HG03571 (cell line): ENCODE measurements at regions not wholly inside any gene's neighbourhood (a gene's known extent, or its start where the extent isn't known, plus 50 kb on each side); places are given as distances from the start of the nearest gene placed in this dataset.

ENCODE experiments used
- ATAC-seq: cut with Tn5 transposase; IDR thresholded peaks from one replicate; pipeline ENCODE4 v1.9.1; 2021; ENCODE audit not compliant: unreplicated experiment

- no peak for ATAC-seq
These were observed 688.0 kb upstream of the SEMA6A start for GRCh38 chr5:117262572-117263131.

- ATAC-seq: no peak
These were observed 687.4 kb upstream of the SEMA6A start for GRCh38 chr5:117261948-117262571.

GRCh38 chr5:117255211-117256027 lies 680.8 kb upstream of the SEMA6A start:
- no peak for ATAC-seq

GRCh38 chr5:117252566-117252965 lies 677.9 kb upstream of the SEMA6A start:
- ATAC-seq: no peak

- ATAC-seq: no peak
These were observed 674.6 kb upstream of the SEMA6A start for GRCh38 chr5:117249086-117249815.

GRCh38 chr5:117246424-117246823 lies 671.8 kb upstream of the SEMA6A start:
- no peak for ATAC-seq

GRCh38 chr5:117245130-117245529 lies 670.5 kb upstream of the SEMA6A start:
- no peak for ATAC-seq

- ATAC-seq: no peak
These were observed 667.4 kb upstream of the SEMA6A start for GRCh38 chr5:117242028-117242427.

GRCh38 chr5:117236941-117237340 lies 662.3 kb upstream of the SEMA6A start:
- ATAC-seq: no peak

- no peak for ATAC-seq
These were observed 661.2 kb upstream of the SEMA6A start for GRCh38 chr5:117235786-117236185.

- no peak for ATAC-seq
These were observed 655.8 kb upstream of the SEMA6A start for GRCh38 chr5:117230375-117230774.

- ATAC-seq: no peak
These were observed 646.1 kb upstream of the SEMA6A start for GRCh38 chr5:117220730-117221129.

- ATAC-seq: no peak
These were observed 644.2 kb upstream of the SEMA6A start for GRCh38 chr5:117218789-117219188.

- ATAC-seq: no peak
These were observed 638.2 kb upstream of the SEMA6A start for GRCh38 chr5:117212866-117213265.

- no peak for ATAC-seq
These were observed 636.2 kb upstream of the SEMA6A start for GRCh38 chr5:117210796-117211195.

- no peak for ATAC-seq
These were observed 634.9 kb upstream of the SEMA6A start for GRCh38 chr5:117209479-117209878.

GRCh38 chr5:117207088-117207668 lies 632.6 kb upstream of the SEMA6A start:
- ATAC-seq: no peak

- ATAC-seq: no peak
These were observed 631.3 kb upstream of the SEMA6A start for GRCh38 chr5:117205894-117206293.

- ATAC-seq: no peak
These were observed 630.6 kb upstream of the SEMA6A start for GRCh38 chr5:117204926-117205869.

GRCh38 chr5:117204404-117204803 lies 629.8 kb upstream of the SEMA6A start:
- ATAC-seq: no peak
